Fibroblast of the conjunctiva (primary cell): ENCODE measurements at regions not wholly inside any gene's neighbourhood (a gene's known extent, or its start where the extent isn't known, plus 50 kb on each side); places are given as distances from the start of the nearest gene placed in this dataset.
"Not testable (repeated sequence)": the region's sequence is repeated elsewhere in the genome, so short reads cannot be mapped to it uniquely, and the experiment has no call there.

Source experiments
- DNase-seq: peaks from one replicate; pipeline ENCODE4 v3.0.0-alpha.2; 2010; ENCODE audit warnings: low read depth

- DNase-seq: no peak
Measured at GRCh38 chr2:23028106-23028505, 356.9 kb upstream of the KLHL29 start.

- no peak for DNase-seq
Measured at GRCh38 chr2:23029111-23029510, 355.9 kb upstream of the KLHL29 start.

DNA sequence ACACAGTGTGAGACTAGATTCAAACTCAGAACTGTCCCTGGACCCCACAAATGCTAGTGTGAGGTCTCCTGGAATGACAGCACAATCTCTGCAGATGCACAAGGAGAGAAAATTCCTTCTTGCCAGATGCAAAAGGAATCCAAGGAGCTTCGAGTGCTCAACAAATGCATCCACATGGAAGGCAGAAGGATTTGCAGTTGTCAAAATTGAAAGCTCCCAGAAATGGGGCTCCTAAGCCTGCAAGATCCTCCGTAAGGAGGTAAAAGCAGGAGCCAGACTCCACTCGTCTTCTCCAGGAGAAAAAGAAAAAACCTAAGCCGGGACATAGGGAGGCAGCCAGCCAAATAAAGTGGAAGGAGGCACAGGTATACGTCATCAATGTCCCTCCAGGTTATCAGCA, 355.0 kb upstream of the KLHL29 start:
- no peak for DNase-seq

- DNase-seq: no peak
Measured at GRCh38 chr2:23034996-23035395, 350.0 kb upstream of the KLHL29 start.

GRCh38 chr2:23036629-23037028, 348.4 kb upstream of the KLHL29 start:
- DNase-seq: no peak

GRCh38 chr2:23037596-23037995, 347.4 kb upstream of the KLHL29 start:
- no peak for DNase-seq

- no peak for DNase-seq
Measured at GRCh38 chr2:23041443-23041842, 343.5 kb upstream of the KLHL29 start.

DNA sequence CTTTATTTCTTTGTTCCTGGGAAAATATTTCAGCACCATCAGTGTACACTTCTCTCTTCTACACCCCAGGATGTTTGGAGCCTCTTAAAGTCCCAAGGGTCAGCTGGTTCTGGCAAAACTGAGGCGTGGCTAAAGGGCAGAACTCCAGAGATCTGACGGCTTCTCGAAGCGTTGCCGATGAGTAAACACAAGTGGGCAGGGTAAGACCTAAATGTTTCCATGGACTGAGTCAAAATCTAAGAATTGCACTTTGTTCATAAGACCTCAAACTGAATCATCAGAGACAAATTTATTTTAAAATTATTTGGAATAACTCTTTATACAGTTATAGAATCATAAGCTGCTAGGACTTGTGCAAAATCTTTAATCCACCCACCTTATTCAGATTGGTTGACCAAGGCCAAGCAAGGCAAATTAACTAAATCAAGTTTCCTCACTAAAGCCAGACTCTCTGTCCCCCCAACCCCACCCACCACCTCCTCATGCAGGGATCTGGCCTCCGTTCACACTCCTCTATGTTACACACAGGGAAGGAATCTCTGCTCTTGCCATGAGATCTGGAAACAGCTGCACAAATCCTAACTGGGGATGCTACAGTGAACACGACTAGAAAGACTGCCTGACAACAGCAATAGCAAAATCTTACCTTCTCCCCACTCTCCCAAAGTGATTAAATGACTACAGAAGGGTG, 342.6 kb upstream of the KLHL29 start:
- DNase-seq: peak; percentile 21

- DNase-seq: no peak
Measured at GRCh38 chr2:23050388-23050787, 334.6 kb upstream of the KLHL29 start.

GRCh38 chr2:23053601-23054000, 331.4 kb upstream of the KLHL29 start:
- DNase-seq: no peak

DNA sequence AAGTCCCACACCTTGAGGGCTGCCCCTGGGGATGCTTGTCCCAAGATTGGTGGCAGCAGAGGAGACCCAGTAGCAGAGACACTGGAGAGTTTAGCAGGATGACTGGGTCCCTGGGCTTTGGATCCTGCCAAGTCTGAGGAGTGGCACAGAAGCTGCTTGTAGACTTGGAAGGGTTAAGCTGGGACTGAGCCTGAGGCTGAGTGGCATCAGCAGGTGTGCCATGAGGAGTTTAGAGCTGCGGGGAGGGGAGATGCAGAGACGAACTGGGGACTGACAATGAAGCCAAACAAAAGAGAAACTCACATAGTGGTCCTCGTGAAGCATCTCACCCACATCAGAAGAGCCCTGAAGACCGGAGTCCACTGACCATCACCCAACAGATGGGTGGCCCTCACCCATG, 329.7 kb upstream of the KLHL29 start:
- no peak for DNase-seq

DNA sequence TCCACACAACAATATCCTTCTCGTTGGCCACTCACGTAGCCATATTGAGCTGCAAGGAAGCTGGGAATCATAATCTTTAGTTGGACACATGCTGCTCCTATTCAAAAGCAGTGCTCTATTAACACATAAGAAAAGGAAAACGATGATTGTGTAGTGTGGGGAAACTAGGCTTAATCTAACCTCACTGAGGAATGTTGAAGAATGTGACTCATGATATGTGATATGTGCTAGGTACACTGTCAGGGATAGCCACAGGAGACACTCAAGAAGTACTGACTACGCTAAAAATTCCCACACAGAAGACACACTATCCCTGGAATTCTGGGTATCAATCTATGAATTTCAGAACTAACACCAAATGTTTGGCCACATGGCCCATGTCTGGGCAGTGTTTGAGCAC, 328.1 kb upstream of the KLHL29 start:
- not testable (repeated sequence) for DNase-seq

DNA sequence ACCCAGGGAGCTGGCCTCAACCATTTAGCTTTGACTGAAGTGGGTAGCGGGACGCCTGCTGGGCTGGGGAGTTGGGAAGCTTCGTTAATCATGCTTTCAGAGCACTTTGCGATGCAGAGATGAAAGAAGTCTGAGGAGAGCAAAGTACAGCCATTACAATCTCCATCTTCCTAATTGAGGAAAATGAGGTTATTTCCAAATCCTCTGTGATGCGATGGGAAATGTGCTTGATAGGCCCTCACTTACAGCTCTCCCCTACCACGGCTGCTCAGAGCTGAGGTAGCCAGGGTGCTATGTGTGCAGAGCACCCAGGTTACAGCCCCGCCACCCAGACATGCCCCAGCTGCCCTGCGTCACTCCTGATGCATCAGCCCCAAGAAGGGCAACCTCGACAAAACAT, 326.5 kb upstream of the KLHL29 start:
- no peak for DNase-seq

GRCh38 chr2:23065210-23065609, 319.8 kb upstream of the KLHL29 start:
- no peak for DNase-seq

DNA sequence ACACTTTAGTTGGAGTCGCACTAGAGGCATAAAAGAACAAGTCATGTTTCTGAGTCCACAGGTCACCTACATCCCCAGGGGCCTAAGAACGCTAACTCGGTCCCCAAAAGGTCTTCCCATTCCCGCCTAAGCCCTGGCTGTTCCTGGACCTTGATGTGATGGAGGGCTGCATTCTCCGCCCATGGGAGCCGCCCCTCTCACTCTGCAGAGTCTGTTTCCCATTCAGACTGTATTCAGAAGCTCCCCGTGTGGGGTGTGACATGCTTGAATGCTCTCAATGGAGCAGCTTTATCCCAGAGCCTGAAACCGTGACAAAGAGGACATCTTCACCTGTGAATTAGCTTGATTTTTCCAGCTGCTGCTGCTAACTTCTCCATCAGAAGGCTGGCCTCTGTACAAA, 319.0 kb upstream of the KLHL29 start:
- DNase-seq: no peak

DNA sequence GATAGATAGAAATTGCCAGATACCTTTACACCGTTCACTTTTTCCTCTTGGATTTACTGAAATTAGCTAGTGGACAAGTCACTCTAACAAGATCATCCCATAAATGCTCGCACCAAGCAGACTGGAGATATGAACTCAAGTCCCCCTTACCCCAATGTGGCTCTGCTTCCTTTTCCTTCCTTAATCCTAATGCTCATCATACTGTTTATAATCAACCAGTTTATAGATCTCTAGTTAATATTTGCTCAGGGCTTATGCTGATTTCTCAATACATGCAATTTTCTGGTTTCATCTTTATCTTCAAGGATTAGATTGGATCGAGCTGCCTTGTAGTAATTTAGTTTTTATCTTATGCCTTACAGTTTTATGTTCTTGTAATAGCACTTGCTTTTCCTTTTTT, 318.3 kb upstream of the KLHL29 start:
- no peak for DNase-seq

DNA sequence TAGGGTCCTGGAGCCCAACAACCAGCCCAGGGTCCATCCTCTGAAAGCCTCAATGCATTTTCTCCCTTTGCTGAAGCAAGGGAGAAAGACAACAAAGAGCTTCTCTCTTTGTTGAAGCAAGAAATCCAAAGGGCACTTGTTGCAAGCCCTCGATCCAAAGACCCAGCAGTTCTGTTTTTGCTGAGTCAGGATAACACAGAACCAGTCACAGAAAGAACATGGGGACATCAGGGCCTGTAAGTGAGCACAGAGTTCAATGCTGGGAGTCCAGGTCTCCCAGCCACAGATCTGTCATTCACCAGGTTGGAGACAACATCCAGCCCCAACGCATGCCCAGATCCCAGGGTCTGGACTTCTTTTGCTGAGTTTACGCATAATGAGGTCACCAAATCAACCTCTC, 315.8 kb upstream of the KLHL29 start:
- no peak for DNase-seq

- no peak for DNase-seq
Measured at GRCh38 chr2:23069923-23070322, 315.1 kb upstream of the KLHL29 start.

DNA sequence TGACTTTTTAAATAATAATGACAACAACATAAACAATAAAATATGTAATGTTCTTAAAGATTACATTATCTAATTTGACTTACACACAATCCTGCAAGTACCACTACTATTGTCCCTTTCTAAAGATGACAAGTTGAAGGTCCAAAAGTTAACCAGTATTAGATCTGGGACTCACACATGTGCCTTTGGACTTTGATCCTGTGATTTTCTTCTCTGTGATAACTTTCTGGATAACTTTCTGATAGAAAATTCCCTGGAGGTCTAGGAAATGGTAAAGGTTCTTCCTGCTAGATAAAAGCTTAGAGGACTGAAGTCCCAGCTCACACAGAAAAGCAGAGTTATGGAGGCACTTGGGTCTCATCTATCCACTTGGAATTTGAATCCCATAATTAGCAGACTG, 311.9 kb upstream of the KLHL29 start:
- DNase-seq: no peak

- no peak for DNase-seq
Measured at GRCh38 chr2:23073671-23074070, 311.3 kb upstream of the KLHL29 start.

GRCh38 chr2:23077596-23077995, 307.4 kb upstream of the KLHL29 start:
- DNase-seq: no peak

GRCh38 chr2:23078784-23079434, 306.1 kb upstream of the KLHL29 start:
- DNase-seq: no peak

GRCh38 chr2:23083966-23084365, 301.0 kb upstream of the KLHL29 start:
- no peak for DNase-seq

GRCh38 chr2:23091019-23091418, 294.0 kb upstream of the KLHL29 start:
- no peak for DNase-seq
